HG03460 (cell line): ENCODE measurements at regions not wholly inside any gene's neighbourhood (a gene's known extent, or its start where the extent isn't known, plus 50 kb on each side); places are given as distances from the start of the nearest gene placed in this dataset.

Experiments
- ATAC-seq: cut with Tn5 transposase; IDR thresholded peaks from one replicate; pipeline ENCODE4 v1.9.1; 2021; ENCODE audit not compliant: unreplicated experiment

- no peak for ATAC-seq
These were observed 391.9 kb upstream of the ATP2B1 start for GRCh38 chr12:90100579-90100978.

- no peak for ATAC-seq
These were observed 390.6 kb upstream of the ATP2B1 start for GRCh38 chr12:90099288-90099687.

- ATAC-seq, result no peak
These were observed 389.6 kb upstream of the ATP2B1 start for GRCh38 chr12:90098132-90098779.

GRCh38 chr12:90091809-90092208, 383.2 kb upstream of the ATP2B1 start:
- no peak for ATAC-seq

GRCh38 chr12:90090929-90091651, 382.5 kb upstream of the ATP2B1 start:
- ATAC-seq, result no peak

GRCh38 chr12:90086281-90086680, 377.6 kb upstream of the ATP2B1 start:
- no peak for ATAC-seq

- no peak for ATAC-seq
These were observed 377.0 kb upstream of the ATP2B1 start for GRCh38 chr12:90085494-90086274.

GRCh38 chr12:90084018-90084417, 375.4 kb upstream of the ATP2B1 start:
- no peak for ATAC-seq

- ATAC-seq, result no peak
These were observed 372.0 kb upstream of the ATP2B1 start for GRCh38 chr12:90080616-90081015.

GRCh38 chr12:90079529-90080210, 371.0 kb upstream of the ATP2B1 start:
- ATAC-seq, result no peak

- no peak for ATAC-seq
These were observed 369.7 kb upstream of the ATP2B1 start for GRCh38 chr12:90078344-90078743.

GRCh38 chr12:90077756-90078155, 369.1 kb upstream of the ATP2B1 start:
- no peak for ATAC-seq

GRCh38 chr12:90076851-90077319, 368.2 kb upstream of the ATP2B1 start:
- no peak for ATAC-seq

- ATAC-seq, result no peak
These were observed 367.0 kb upstream of the ATP2B1 start for GRCh38 chr12:90075685-90076084.

- no peak for ATAC-seq
These were observed 365.4 kb upstream of the ATP2B1 start for GRCh38 chr12:90074086-90074485.

- no peak for ATAC-seq
These were observed 363.4 kb upstream of the ATP2B1 start for GRCh38 chr12:90071996-90072395.

- no peak for ATAC-seq
These were observed 361.1 kb upstream of the ATP2B1 start for GRCh38 chr12:90069711-90070110.

GRCh38 chr12:90067791-90068190, 359.2 kb upstream of the ATP2B1 start:
- no peak for ATAC-seq

- no peak for ATAC-seq
These were observed 356.5 kb upstream of the ATP2B1 start for GRCh38 chr12:90064852-90065801.

- ATAC-seq, result no peak
These were observed 354.2 kb upstream of the ATP2B1 start for GRCh38 chr12:90062799-90063198.
